ENCODE measurements at regions not wholly inside any gene's neighbourhood (a gene's known extent, or its start where the extent isn't known, plus 50 kb on each side); places are given as distances from the start of the nearest gene placed in this dataset.

DNA sequence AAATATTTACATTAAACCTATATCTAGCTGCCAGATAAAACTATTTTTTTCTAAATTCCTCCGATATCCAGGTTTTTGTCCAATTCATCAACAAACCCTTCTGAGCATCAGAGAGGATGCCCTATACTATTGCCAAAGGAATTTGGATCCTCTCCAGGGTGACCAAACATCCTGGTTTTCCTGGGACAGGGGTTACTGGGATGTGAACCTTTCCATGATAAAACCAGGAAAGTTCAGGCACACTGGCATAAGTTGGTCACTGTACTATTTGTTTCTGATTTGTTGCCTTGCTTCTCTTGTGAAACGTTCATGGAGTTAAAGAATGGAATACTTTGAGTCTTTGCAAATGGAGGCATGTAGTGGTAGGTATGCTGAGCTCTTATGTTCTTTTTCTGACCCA, 63.5 kb downstream of the TLNRD1 start:
- TF ChIP-seq, protein P1, sequence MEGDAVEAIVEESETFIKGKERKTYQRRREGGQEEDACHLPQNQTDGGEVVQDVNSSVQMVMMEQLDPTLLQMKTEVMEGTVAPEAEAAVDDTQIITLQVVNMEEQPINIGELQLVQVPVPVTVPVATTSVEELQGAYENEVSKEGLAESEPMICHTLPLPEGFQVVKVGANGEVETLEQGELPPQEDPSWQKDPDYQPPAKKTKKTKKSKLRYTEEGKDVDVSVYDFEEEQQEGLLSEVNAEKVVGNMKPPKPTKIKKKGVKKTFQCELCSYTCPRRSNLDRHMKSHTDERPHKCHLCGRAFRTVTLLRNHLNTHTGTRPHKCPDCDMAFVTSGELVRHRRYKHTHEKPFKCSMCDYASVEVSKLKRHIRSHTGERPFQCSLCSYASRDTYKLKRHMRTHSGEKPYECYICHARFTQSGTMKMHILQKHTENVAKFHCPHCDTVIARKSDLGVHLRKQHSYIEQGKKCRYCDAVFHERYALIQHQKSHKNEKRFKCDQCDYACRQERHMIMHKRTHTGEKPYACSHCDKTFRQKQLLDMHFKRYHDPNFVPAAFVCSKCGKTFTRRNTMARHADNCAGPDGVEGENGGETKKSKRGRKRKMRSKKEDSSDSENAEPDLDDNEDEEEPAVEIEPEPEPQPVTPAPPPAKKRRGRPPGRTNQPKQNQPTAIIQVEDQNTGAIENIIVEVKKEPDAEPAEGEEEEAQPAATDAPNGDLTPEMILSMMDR (conservative IDR thresholded peaks at IDR 0.05; ENCODE audit: low read depth in 2 of 2): no peak
- TF ChIP-seq REST (IDR thresholded peaks at IDR 0.05; ENCODE audit: unreplicated experiment) (no peak), NANOG (IDR thresholded peaks at IDR 0.05; ENCODE audit: borderline replicate concordance) (no peak), POLR2AphosphoS5 (IDR thresholded peaks at IDR 0.05; ENCODE audit: low read depth) (no peak), EZH2phosphoT487 (IDR thresholded peaks at IDR 0.05; ENCODE audit: unreplicated experiment) (no peak), EZH2 (IDR thresholded peaks at IDR 0.05; ENCODE audit: low read depth, unreplicated experiment) (no peak), JUNB (IDR thresholded peaks at IDR 0.05; ENCODE audit: unreplicated experiment) (no peak), ETS1 (IDR thresholded peaks at IDR 0.05) (no peak), CREB1 (CRISPR knock-in tag; IDR thresholded peaks at IDR 0.05; ENCODE audit: low read depth) (no peak), ZNF114 (CRISPR knock-in tag; IDR thresholded peaks at IDR 0.05) (no peak), ZNF331 (CRISPR knock-in tag; IDR thresholded peaks at IDR 0.05; ENCODE audit: low read depth) (no peak), STAT1 (IDR thresholded peaks at IDR 0.05; ENCODE audit: unreplicated experiment) (no peak)
- TF ChIP-seq, protein P2, sequence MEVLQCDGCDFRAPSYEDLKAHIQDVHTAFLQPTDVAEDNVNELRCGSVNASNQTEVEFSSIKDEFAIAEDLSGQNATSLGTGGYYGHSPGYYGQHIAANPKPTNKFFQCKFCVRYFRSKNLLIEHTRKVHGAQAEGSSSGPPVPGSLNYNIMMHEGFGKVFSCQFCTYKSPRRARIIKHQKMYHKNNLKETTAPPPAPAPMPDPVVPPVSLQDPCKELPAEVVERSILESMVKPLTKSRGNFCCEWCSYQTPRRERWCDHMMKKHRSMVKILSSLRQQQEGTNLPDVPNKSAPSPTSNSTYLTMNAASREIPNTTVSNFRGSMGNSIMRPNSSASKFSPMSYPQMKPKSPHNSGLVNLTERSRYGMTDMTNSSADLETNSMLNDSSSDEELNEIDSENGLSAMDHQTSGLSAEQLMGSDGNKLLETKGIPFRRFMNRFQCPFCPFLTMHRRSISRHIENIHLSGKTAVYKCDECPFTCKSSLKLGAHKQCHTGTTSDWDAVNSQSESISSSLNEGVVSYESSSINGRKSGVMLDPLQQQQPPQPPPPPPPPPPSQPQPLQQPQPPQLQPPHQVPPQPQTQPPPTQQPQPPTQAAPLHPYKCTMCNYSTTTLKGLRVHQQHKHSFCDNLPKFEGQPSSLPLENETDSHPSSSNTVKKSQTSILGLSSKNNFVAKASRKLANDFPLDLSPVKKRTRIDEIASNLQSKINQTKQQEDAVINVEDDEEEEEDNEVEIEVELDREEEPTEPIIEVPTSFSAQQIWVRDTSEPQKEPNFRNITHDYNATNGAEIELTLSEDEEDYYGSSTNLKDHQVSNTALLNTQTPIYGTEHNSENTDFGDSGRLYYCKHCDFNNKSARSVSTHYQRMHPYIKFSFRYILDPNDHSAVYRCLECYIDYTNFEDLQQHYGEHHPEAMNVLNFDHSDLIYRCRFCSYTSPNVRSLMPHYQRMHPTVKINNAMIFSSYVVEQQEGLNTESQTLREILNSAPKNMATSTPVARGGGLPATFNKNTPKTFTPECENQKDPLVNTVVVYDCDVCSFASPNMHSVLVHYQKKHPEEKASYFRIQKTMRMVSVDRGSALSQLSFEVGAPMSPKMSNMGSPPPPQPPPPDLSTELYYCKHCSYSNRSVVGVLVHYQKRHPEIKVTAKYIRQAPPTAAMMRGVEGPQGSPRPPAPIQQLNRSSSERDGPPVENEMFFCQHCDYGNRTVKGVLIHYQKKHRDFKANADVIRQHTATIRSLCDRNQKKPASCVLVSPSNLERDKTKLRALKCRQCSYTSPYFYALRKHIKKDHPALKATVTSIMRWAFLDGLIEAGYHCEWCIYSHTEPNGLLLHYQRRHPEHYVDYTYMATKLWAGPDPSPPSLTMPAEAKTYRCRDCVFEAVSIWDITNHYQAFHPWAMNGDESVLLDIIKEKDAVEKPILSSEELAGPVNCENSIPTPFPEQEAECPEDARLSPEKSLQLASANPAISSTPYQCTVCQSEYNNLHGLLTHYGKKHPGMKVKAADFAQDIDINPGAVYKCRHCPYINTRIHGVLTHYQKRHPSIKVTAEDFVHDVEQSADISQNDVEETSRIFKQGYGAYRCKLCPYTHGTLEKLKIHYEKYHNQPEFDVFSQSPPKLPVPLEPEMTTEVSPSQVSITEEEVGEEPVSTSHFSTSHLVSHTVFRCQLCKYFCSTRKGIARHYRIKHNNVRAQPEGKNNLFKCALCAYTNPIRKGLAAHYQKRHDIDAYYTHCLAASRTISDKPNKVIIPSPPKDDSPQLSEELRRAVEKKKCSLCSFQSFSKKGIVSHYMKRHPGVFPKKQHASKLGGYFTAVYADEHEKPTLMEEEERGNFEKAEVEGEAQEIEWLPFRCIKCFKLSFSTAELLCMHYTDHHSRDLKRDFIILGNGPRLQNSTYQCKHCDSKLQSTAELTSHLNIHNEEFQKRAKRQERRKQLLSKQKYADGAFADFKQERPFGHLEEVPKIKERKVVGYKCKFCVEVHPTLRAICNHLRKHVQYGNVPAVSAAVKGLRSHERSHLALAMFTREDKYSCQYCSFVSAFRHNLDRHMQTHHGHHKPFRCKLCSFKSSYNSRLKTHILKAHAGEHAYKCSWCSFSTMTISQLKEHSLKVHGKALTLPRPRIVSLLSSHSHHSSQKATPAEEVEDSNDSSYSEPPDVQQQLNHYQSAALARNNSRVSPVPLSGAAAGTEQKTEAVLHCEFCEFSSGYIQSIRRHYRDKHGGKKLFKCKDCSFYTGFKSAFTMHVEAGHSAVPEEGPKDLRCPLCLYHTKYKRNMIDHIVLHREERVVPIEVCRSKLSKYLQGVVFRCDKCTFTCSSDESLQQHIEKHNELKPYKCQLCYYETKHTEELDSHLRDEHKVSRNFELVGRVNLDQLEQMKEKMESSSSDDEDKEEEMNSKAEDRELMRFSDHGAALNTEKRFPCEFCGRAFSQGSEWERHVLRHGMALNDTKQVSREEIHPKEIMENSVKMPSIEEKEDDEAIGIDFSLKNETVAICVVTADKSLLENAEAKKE (CRISPR knock-in tag; IDR thresholded peaks at IDR 0.05): no peak
